OCI-LY3 (cell line): ENCODE measurements at regions not wholly inside any gene's neighbourhood (a gene's known extent, or its start where the extent isn't known, plus 50 kb on each side); places are given as distances from the start of the nearest gene placed in this dataset.

ENCODE experiments used
- H2AFZ ChIP-seq: fragments of 200-600, 300-600 bp; shearing (Covaris generic); 2 replicates; pipeline ENCODE4 v1.6.0; 2014; ENCODE audit warnings: antibody characterized with exemption, low read depth, low read length
- H3K27ac ChIP-seq: fragments of 200-600, 300-600 bp; sonication (generic); 2 replicates; pipeline ENCODE4 v1.5.1; 2014; ENCODE audit warnings: mild to moderate bottlenecking, low read length, moderate library complexity, mixed read lengths
- H3K27me3 ChIP-seq: fragments of 200-600, 300-600 bp; sonication (generic); 2 replicates; pipeline ENCODE4 v1.6.1; 2014; ENCODE audit warnings: low read depth, low read length, mixed read lengths
- H3K36me3 ChIP-seq: fragments of 200-600, 300-600 bp; sonication (generic); replicated peaks from 2 replicates; pipeline ENCODE3; 2014; ENCODE audit warnings: low read depth, low read length, mixed read lengths
- H3K4me1 ChIP-seq: fragments of 300-600, 200-600 bp; sonication (generic); 2 replicates; pipeline ENCODE4 v1.6.1; 2014; ENCODE audit warnings: low read length, mixed read lengths
- H3K4me2 ChIP-seq: fragments of 200-600, 300-600 bp; sonication (generic); 2 replicates; pipeline ENCODE4 v1.6.1; 2014; ENCODE audit warnings: low read length, mixed read lengths
- H3K4me3 ChIP-seq: fragments of 300-600, 200-600 bp; sonication (generic); 2 replicates; pipeline ENCODE4 v1.5.1; 2014; ENCODE audit warnings: antibody characterized with exemption, mild to moderate bottlenecking, low read length, moderate library complexity
- H3K79me2 ChIP-seq: fragments of 300-600, 200-600 bp; shearing (Covaris generic); 2 replicates; pipeline ENCODE4 v1.6.1; 2014; ENCODE audit warnings: mild to moderate bottlenecking, low read length, mixed read lengths
- H3K9ac ChIP-seq: fragments of 300-600, 200-600 bp; shearing (Covaris generic); 2 replicates; pipeline ENCODE4 v1.6.0; 2014; ENCODE audit warnings: mild to moderate bottlenecking, low read length, moderate library complexity
- H3K9me3 ChIP-seq: fragments of 200-600, 300-600 bp; shearing (Covaris generic); 2 replicates; pipeline ENCODE4 v1.6.1; 2014; ENCODE audit warnings: low read length, mixed read lengths; ENCODE audit not compliant: insufficient read depth
- H4K20me1 ChIP-seq: fragments of 200-600, 300-600 bp; sonication (generic); 2 replicates; pipeline ENCODE4 v1.6.1; 2016; ENCODE audit warnings: low read length, mixed read lengths; ENCODE audit not compliant: insufficient read depth
- CTCF ChIP-seq: fragments of 200-600, 300-600 bp; sonication (generic); IDR thresholded peaks from 2 replicates; pipeline ENCODE4 v1.5.1; 2014; ENCODE audit warnings: antibody characterized with exemption, low read length, low read depth
- EZH2phosphoT487 ChIP-seq: fragments of 200-600 bp; shearing (Covaris generic); IDR thresholded peaks from 2 replicates; pipeline ENCODE4 v1.6.1; 2018; ENCODE audit warnings: antibody characterized with exemption, mixed run types, low read depth

- Histone ChIP-seq H3K4me1 (peaks cover 12% of the 10 kb centered on the region), H3K4me3 (no peak overlapping the region), H3K27ac (no peak overlapping the region), H3K9ac (no peak overlapping the region), H2AFZ (no peak overlapping the region), H3K27me3 (no peaks in the 10 kb centered on the region), H3K36me3 (no peaks in the 10 kb centered on the region), H3K79me2 (no peaks in the 10 kb centered on the region), H4K20me1 (no peaks in the 10 kb centered on the region), H3K4me2 (no peak overlapping the region), H3K9me3 (no peaks in the 10 kb centered on the region)
- no peak for TF ChIP-seq EZH2phosphoT487
- no peak for TF ChIP-seq CTCF
Measured at GRCh38 chr14:98900798-98901197, 371.2 kb downstream of the BCL11B start.

- H3K27ac ChIP-seq = no peak overlapping the region
- no peak overlapping the region for H3K9ac ChIP-seq
- no peaks in the 10 kb centered on the region for H3K27me3 ChIP-seq
- no peaks in the 10 kb centered on the region for H3K9me3 ChIP-seq
- no peaks in the 10 kb centered on the region for H3K36me3 ChIP-seq
- no peak for TF ChIP-seq EZH2phosphoT487
- TF ChIP-seq CTCF = no peak
- peaks cover 16% of the 10 kb centered on the region for H3K4me1 ChIP-seq
- H3K4me3 ChIP-seq = no peak overlapping the region
- H3K79me2 ChIP-seq = no peaks in the 10 kb centered on the region
- no peak overlapping the region for H2AFZ ChIP-seq
- no peaks in the 10 kb centered on the region for H4K20me1 ChIP-seq
- no peak overlapping the region for H3K4me2 ChIP-seq
Measured at GRCh38 chr14:98901511-98902205, 370.3 kb downstream of the BCL11B start.

- no peak overlapping the region for H3K4me2 ChIP-seq
- no peak overlapping the region for H3K27ac ChIP-seq
- no peak for TF ChIP-seq CTCF
- no peak for TF ChIP-seq EZH2phosphoT487
- H4K20me1 ChIP-seq = no peaks in the 10 kb centered on the region
- H3K4me3 ChIP-seq = no peak overlapping the region
- no peaks in the 10 kb centered on the region for H3K79me2 ChIP-seq
- H3K4me1 ChIP-seq = peaks cover 16% of the 10 kb centered on the region
- H3K36me3 ChIP-seq = no peaks in the 10 kb centered on the region
- no peak overlapping the region for H3K9ac ChIP-seq
- H3K9me3 ChIP-seq = no peaks in the 10 kb centered on the region
- H2AFZ ChIP-seq = no peak overlapping the region
- H3K27me3 ChIP-seq = no peaks in the 10 kb centered on the region
Measured at GRCh38 chr14:98903371-98903770, 368.6 kb downstream of the BCL11B start.

- Histone ChIP-seq H3K27ac (no peak overlapping the region), H3K9ac (no peak overlapping the region), H3K4me1 (peaks cover 16% of the 10 kb centered on the region), H3K79me2 (no peaks in the 10 kb centered on the region), H3K4me3 (no peak overlapping the region), H4K20me1 (no peaks in the 10 kb centered on the region), H3K4me2 (no peak overlapping the region), H3K9me3 (no peaks in the 10 kb centered on the region), H2AFZ (no peak overlapping the region), H3K36me3 (no peaks in the 10 kb centered on the region), H3K27me3 (no peaks in the 10 kb centered on the region)
- TF ChIP-seq CTCF = no peak
- TF ChIP-seq EZH2phosphoT487 = no peak
Measured at GRCh38 chr14:98904677-98905076, 367.3 kb downstream of the BCL11B start.
